Astrocyte (in vitro differentiated cells and primary cell): ENCODE measurements at regions not wholly inside any gene's neighbourhood (a gene's known extent, or its start where the extent isn't known, plus 50 kb on each side); places are given as distances from the start of the nearest gene placed in this dataset.
"Not testable (repeated sequence)": the region's sequence is repeated elsewhere in the genome, so short reads cannot be mapped to it uniquely, and the experiment has no call there.

Source experiments
- DNase-seq: peaks from one replicate; pipeline ENCODE4 v3.0.0-alpha.2; 2010; ENCODE audit warnings: low read depth
- FAIRE-seq: peaks from 2 replicates; lab custom pipeline; 2011; peaks lifted over from hg19 to GRCh38; lab: Jason Lieb, UNC
- H2AFZ ChIP-seq: 2 replicates; pipeline ENCODE4 v1.6.0; 2012; ENCODE audit warnings: low read depth, low read length, inconsistent platforms
- H3K27ac ChIP-seq: 2 replicates; pipeline ENCODE4 v1.5.1; 2011; ENCODE audit warnings: low read depth, low read length, inconsistent platforms
- H3K27me3 ChIP-seq: 2 replicates; pipeline ENCODE4 v1.6.0; 2011; ENCODE audit warnings: low read length, inconsistent platforms; ENCODE audit not compliant: insufficient read depth
- H3K36me3 ChIP-seq: 2 replicates; pipeline ENCODE4 v1.5.1; 2011; ENCODE audit warnings: low read length, inconsistent platforms; ENCODE audit not compliant: insufficient read depth
- H3K4me1 ChIP-seq: 2 replicates; pipeline ENCODE4 v1.5.1; 2011; ENCODE audit warnings: low read length, inconsistent platforms; ENCODE audit not compliant: insufficient read depth
- H3K4me2 ChIP-seq: 2 replicates; pipeline ENCODE4 v1.6.0; 2012; ENCODE audit warnings: low read length, inconsistent platforms
- H3K4me3 ChIP-seq: 2 replicates; pipeline ENCODE4 v1.5.1; 2011; ENCODE audit warnings: low read depth, mild to moderate bottlenecking, low read length, inconsistent platforms; ENCODE audit not compliant: insufficient read depth
- H3K79me2 ChIP-seq: 2 replicates; pipeline ENCODE4 v1.6.0; 2012; ENCODE audit warnings: mild to moderate bottlenecking, low read length, inconsistent platforms; ENCODE audit not compliant: insufficient read depth
- H3K9ac ChIP-seq: 2 replicates; pipeline ENCODE4 v1.6.0; 2012; ENCODE audit warnings: mild to moderate bottlenecking, low read length, inconsistent platforms
- H3K9me3 ChIP-seq: 2 replicates; pipeline ENCODE4 v1.5.1; 2012; ENCODE audit warnings: low read depth, mild to moderate bottlenecking, low read length, inconsistent platforms; ENCODE audit not compliant: insufficient read depth
- H4K20me1 ChIP-seq: 2 replicates; pipeline ENCODE4 v1.6.0; 2012; ENCODE audit warnings: low read length, inconsistent platforms; ENCODE audit not compliant: insufficient read depth
- H3K27ac Mint-ChIP-seq: one replicate; pipeline ENCODE4 v1.8.0; 2021; ENCODE audit warnings: mild to moderate bottlenecking, mixed read lengths; ENCODE audit not compliant: unreplicated experiment
- H3K27me3 Mint-ChIP-seq: one replicate; pipeline ENCODE4 v1.8.0; 2021; ENCODE audit warnings: low read depth, mixed read lengths; ENCODE audit not compliant: unreplicated experiment
- H3K36me3 Mint-ChIP-seq: one replicate; pipeline ENCODE4 v1.8.0; 2021; ENCODE audit warnings: low read depth, mixed read lengths; ENCODE audit not compliant: unreplicated experiment
- H3K4me1 Mint-ChIP-seq: one replicate; pipeline ENCODE4 v1.8.0; 2021; ENCODE audit warnings: low read depth, mixed read lengths; ENCODE audit not compliant: unreplicated experiment
- H3K4me3 Mint-ChIP-seq: one replicate; pipeline ENCODE4 v1.8.0; 2021; ENCODE audit warnings: mild to moderate bottlenecking, moderate library complexity, mixed read lengths; ENCODE audit not compliant: unreplicated experiment
- H3K9me3 Mint-ChIP-seq: one replicate; pipeline ENCODE4 v1.8.0; 2021; ENCODE audit warnings: mild to moderate bottlenecking, mixed read lengths; ENCODE audit not compliant: unreplicated experiment
- CTCF ChIP-seq: IDR thresholded peaks from 2 replicates; pipeline ENCODE4 v1.5.1; 2011; ENCODE audit warnings: low read depth, mild to moderate bottlenecking, inconsistent platforms, low read length, moderate library complexity; ENCODE audit not compliant: insufficient read depth
- EZH2 ChIP-seq: IDR thresholded peaks from 2 replicates; pipeline ENCODE4 v1.6.1; 2012; ENCODE audit warnings: mild to moderate bottlenecking, low read length, inconsistent platforms; ENCODE audit not compliant: insufficient read depth

GRCh38 chr12:131225066-131225380 is 271.3 kb downstream of the ADGRD1 start:
- H3K9me3 Mint-ChIP-seq, DNase-seq, H3K36me3 Mint-ChIP-seq: not testable (repeated sequence)

DNA sequence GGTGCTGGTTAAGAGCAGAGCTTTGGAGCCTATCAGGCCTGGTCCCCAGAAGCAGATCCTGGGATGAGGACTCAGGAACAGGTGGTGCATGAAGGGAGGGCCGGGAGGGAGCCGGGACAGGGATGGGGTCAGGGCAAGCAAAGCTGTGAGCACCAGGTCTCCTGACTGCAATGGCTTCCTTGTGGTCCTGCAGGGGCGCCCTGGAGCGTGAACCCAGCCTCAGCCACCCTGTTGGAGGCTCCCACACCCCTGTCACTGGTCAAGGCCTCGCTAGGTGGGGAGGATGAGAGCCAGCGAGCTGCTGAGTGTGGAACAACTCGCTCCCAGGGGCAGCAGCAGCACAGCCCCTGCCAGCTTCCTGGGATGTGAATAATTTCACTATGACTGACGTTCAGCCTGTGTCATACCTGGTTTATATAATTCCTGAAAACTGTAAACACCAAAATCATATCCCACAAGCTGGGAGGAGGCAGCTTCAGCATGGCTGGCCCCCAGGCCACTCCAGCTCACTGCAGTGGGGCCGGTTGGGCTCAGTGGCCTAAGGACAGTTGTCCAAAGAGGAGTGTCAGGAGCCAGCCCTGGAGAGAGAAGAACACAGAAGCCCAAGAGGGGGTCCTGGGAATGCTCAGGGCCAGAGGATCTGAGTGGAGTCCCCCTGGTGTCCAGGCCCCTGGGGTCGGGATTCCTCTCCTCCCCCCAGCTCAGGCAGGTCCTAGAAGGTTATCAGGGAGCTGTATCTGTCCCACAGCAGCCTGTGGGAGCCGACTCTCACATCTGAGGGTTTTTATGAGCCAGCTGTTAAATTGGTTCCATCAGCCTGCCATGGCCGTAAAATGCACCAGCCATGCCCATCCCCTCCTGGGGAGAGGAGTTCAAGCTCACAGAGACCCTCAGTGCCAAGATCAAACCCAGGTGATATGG is 272.9 kb downstream of the ADGRD1 start:
- Mint-ChIP-seq H3K4me1 (peaks cover 3% of the 10 kb centered on the region), H3K9me3 (peaks cover 1% of the 10 kb centered on the region), H3K36me3 (no peaks in the 10 kb centered on the region), H3K4me3 (no peak overlapping the region), H3K27me3 (no peaks in the 10 kb centered on the region), H3K27ac (no peak overlapping the region)
- no peaks in the 10 kb centered on the region for H4K20me1 ChIP-seq
- no peak overlapping the region for H3K4me3 ChIP-seq
- no peaks in the 10 kb centered on the region for H3K36me3 ChIP-seq
- no peak overlapping the region for H2AFZ ChIP-seq
- no peaks in the 10 kb centered on the region for H3K4me1 ChIP-seq
- no peaks in the 10 kb centered on the region for H3K27me3 ChIP-seq
- no peak overlapping the region for H3K27ac ChIP-seq
- TF ChIP-seq CTCF = no peak
- TF ChIP-seq EZH2 = no peak
- H3K9me3 ChIP-seq = no peaks in the 10 kb centered on the region
- FAIRE-seq (no peak), DNase-seq (no peak)
- no peak overlapping the region for H3K4me2 ChIP-seq
- no peak overlapping the region for H3K9ac ChIP-seq
- H3K79me2 ChIP-seq = no peaks in the 10 kb centered on the region

More at GRCh38 chr12:131225066-131225380, 271.3 kb downstream of the ADGRD1 start:
- not testable (repeated sequence) for H3K36me3 ChIP-seq, H3K4me1 ChIP-seq, H3K27ac Mint-ChIP-seq, H3K27me3 ChIP-seq, H3K4me2 ChIP-seq, H3K79me2 ChIP-seq, H3K9ac ChIP-seq, H3K9me3 ChIP-seq, H3K4me3 Mint-ChIP-seq, H2AFZ ChIP-seq, H3K27ac ChIP-seq, FAIRE-seq, H3K4me1 Mint-ChIP-seq, H3K4me3 ChIP-seq, H4K20me1 ChIP-seq, H3K27me3 Mint-ChIP-seq

DNA sequence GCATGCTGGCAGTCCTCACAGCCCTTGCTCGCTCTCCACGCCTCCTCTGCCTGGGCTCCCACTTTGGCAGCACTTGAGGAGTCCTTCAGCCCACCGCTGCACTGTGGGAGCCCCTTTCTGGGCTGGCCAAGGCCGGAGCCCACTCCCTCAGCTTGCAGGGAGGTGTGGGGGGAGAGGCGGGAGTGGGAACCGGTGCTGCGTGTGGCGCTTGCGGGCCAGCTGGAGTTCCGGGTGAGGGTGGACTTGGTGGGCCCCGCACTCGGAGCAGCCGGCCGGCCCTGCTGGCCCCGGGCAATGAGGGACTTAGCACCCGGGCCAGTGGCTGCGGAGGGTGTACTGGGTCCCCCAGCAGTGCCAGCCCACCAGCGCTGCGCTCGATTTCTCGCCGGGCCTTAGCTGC is 273.9 kb downstream of the ADGRD1 start:
- H3K27me3 Mint-ChIP-seq, H3K27ac ChIP-seq, H3K4me1 ChIP-seq, H3K9me3 ChIP-seq, H3K9me3 Mint-ChIP-seq, H3K4me1 Mint-ChIP-seq, H3K27me3 ChIP-seq, H2AFZ ChIP-seq, H3K4me2 ChIP-seq, H3K9ac ChIP-seq, H3K4me3 ChIP-seq, H3K36me3 ChIP-seq, H3K27ac Mint-ChIP-seq, H4K20me1 ChIP-seq, H3K36me3 Mint-ChIP-seq, H3K4me3 Mint-ChIP-seq, H3K79me2 ChIP-seq, DNase-seq, FAIRE-seq: not testable (repeated sequence)

DNA sequence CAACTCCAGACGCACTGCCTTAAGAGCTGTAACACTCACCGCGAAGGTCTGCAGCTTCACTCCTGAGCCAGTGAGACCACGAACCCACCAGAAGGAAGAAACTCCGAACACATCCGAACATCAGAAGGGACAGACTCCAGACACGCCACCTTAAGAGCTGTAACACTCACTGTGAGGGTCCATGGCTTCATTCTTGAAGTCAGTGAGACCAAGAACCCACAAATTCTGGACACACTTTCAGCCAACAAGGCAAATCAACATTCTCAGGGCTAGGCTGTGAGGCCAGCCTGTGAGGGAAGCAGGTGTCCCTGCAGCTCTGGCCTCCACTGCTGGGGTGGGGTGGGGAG is 275.3 kb downstream of the ADGRD1 start:
- not testable (repeated sequence) for H3K79me2 ChIP-seq, H3K9ac ChIP-seq, H3K36me3 ChIP-seq, H3K9me3 Mint-ChIP-seq, H3K27ac Mint-ChIP-seq, H3K36me3 Mint-ChIP-seq, H3K27me3 ChIP-seq, H3K4me1 ChIP-seq, H3K27me3 Mint-ChIP-seq, FAIRE-seq, H3K4me2 ChIP-seq, H2AFZ ChIP-seq, H4K20me1 ChIP-seq, H3K9me3 ChIP-seq, H3K27ac ChIP-seq, DNase-seq, H3K4me3 Mint-ChIP-seq, H3K4me3 ChIP-seq, H3K4me1 Mint-ChIP-seq
